Mesenchymal stem cell (in vitro differentiated cells and primary cell): ENCODE measurements at regions not wholly inside any gene's neighbourhood (a gene's known extent, or its start where the extent isn't known, plus 50 kb on each side); places are given as distances from the start of the nearest gene placed in this dataset.

Experiments used
- DNase-seq: peaks from one replicate; pipeline ENCODE4 v3.0.0-alpha.2; 2013
- H2AFZ ChIP-seq: one replicate; pipeline ENCODE4 v1.6.1; 2013; ENCODE audit warnings: low read depth, mild to moderate bottlenecking, control low read depth, inconsistent platforms, low read length, moderate library complexity
- H2AK5ac ChIP-seq: 2 replicates; pipeline ENCODE4 v1.6.1; 2013; ENCODE audit warnings: low read length, moderate library complexity, mild to moderate bottlenecking, inconsistent platforms; ENCODE audit not compliant: severe bottlenecking
- H2BK120ac ChIP-seq: one replicate; pipeline ENCODE4 v1.6.1; 2013; ENCODE audit warnings: low read depth, mild to moderate bottlenecking, inconsistent platforms, low read length, moderate library complexity
- H2BK12ac ChIP-seq, 2 experiments: one replicate each; pipeline ENCODE4 v1.6.1; 2013; ENCODE audit warnings: inconsistent platforms in 2 of 2, low read length in 2 of 2, mild to moderate bottlenecking in 2 of 2, moderate library complexity in 2 of 2, control low read depth in 1 of 2
- H2BK15ac ChIP-seq: one replicate; pipeline ENCODE4 v1.6.1; 2013; ENCODE audit warnings: mild to moderate bottlenecking, low read depth, inconsistent platforms; ENCODE audit not compliant: poor library complexity, severe bottlenecking
- H2BK5ac ChIP-seq: 2 replicates; pipeline ENCODE4 v1.6.1; 2013; ENCODE audit warnings: low read depth, mild to moderate bottlenecking, low read length, control low read depth, inconsistent platforms; ENCODE audit not compliant: poor library complexity, severe bottlenecking
- H3K14ac ChIP-seq, 2 experiments: one replicate each; pipeline ENCODE4 v1.6.1; 2013; ENCODE audit warnings: inconsistent platforms in 2 of 2, low read length in 2 of 2, control low read depth in 1 of 2, mild to moderate bottlenecking in 1 of 2, moderate library complexity in 1 of 2
- H3K18ac ChIP-seq, 2 experiments: one replicate each; pipeline ENCODE4 v1.6.1; 2013; ENCODE audit warnings: inconsistent platforms in 2 of 2, low read length in 2 of 2, control low read depth in 1 of 2, low read depth in 1 of 2, mild to moderate bottlenecking in 1 of 2
- H3K23ac ChIP-seq, 2 experiments: one replicate each; pipeline ENCODE4 v1.6.1; 2013; ENCODE audit warnings: inconsistent platforms in 2 of 2, low read length in 2 of 2, mild to moderate bottlenecking in 2 of 2, moderate library complexity in 2 of 2, control low read depth in 1 of 2
- H3K27ac ChIP-seq: 2 replicates; pipeline ENCODE4 v1.5.1; 2013; ENCODE audit warnings: mild to moderate bottlenecking, moderate library complexity, low read length, control low read depth, inconsistent platforms; ENCODE audit not compliant: poor library complexity, severe bottlenecking
- H3K27me3 ChIP-seq, 2 experiments: 2 replicates each; pipeline versions ENCODE4 v1.6.1 to v1.7.0; 2013; ENCODE audit warnings: low read length in 2 of 2, mild to moderate bottlenecking in 2 of 2, moderate library complexity in 2 of 2, control low read depth in 1 of 2, inconsistent platforms in 1 of 2; ENCODE audit not compliant: control insufficient read depth in 1 of 2, insufficient read depth in 1 of 2
- H3K36me3 ChIP-seq, 2 experiments: 2 replicates each; pipeline versions ENCODE4 v1.6.1 to v1.7.0; 2013; ENCODE audit warnings: low read length in 2 of 2, control low read depth in 1 of 2, inconsistent platforms in 1 of 2, low read depth in 1 of 2, mild to moderate bottlenecking in 1 of 2; ENCODE audit not compliant: insufficient read depth in 2 of 2, control insufficient read depth in 1 of 2
- H3K4ac ChIP-seq, 2 experiments: one replicate each; pipeline ENCODE4 v1.6.1; 2013; ENCODE audit warnings: inconsistent platforms in 2 of 2, low read length in 2 of 2, mild to moderate bottlenecking in 2 of 2, moderate library complexity in 2 of 2, control low read depth in 1 of 2, low read depth in 1 of 2
- H3K4me1 ChIP-seq: 2 replicates; pipeline ENCODE4 v1.6.1; 2013; ENCODE audit warnings: low read depth, low read length, control low read depth; ENCODE audit not compliant: control insufficient read depth, insufficient read depth
- H3K4me2 ChIP-seq: 2 replicates; pipeline ENCODE4 v1.6.1; 2013; ENCODE audit warnings: low read length, mild to moderate bottlenecking, inconsistent platforms; ENCODE audit not compliant: poor library complexity, severe bottlenecking
- H3K4me3 ChIP-seq, 2 experiments: 2 replicates each; pipeline versions ENCODE4 v1.5.1 to v1.7.0; 2013; ENCODE audit warnings: low read length in 2 of 2, mild to moderate bottlenecking in 2 of 2, control low read depth in 1 of 2, low read depth in 1 of 2; ENCODE audit not compliant: insufficient read depth in 1 of 2
- H3K79me1 ChIP-seq: replicated peaks from 2 replicates; pipeline ENCODE4 v1.6.1; 2013; ENCODE audit warnings: mild to moderate bottlenecking, control low read depth, low read length, inconsistent platforms; ENCODE audit not compliant: poor library complexity, severe bottlenecking
- H3K9ac ChIP-seq: 2 replicates; pipeline ENCODE4 v1.7.0; 2013; ENCODE audit warnings: mild to moderate bottlenecking, low read length, moderate library complexity
- H3K9me3 ChIP-seq: 2 replicates; pipeline ENCODE4 v1.7.0; 2013; ENCODE audit warnings: mild to moderate bottlenecking, low read length; ENCODE audit not compliant: control insufficient read depth
- H4K8ac ChIP-seq: one replicate; pipeline ENCODE4 v1.6.1; 2013; ENCODE audit warnings: inconsistent platforms, mild to moderate bottlenecking, low read length, moderate library complexity
- H4K91ac ChIP-seq: one replicate; pipeline ENCODE4 v1.6.1; 2013; ENCODE audit warnings: mild to moderate bottlenecking, low read length, inconsistent platforms
- WGBS: methylation state at CpG from one replicate; pipeline ENCODE4 v1.1.7; 2013; ENCODE audit warnings: mixed read lengths; 5-methylcytosine and 5-hydroxymethylcytosine counted together

DNA sequence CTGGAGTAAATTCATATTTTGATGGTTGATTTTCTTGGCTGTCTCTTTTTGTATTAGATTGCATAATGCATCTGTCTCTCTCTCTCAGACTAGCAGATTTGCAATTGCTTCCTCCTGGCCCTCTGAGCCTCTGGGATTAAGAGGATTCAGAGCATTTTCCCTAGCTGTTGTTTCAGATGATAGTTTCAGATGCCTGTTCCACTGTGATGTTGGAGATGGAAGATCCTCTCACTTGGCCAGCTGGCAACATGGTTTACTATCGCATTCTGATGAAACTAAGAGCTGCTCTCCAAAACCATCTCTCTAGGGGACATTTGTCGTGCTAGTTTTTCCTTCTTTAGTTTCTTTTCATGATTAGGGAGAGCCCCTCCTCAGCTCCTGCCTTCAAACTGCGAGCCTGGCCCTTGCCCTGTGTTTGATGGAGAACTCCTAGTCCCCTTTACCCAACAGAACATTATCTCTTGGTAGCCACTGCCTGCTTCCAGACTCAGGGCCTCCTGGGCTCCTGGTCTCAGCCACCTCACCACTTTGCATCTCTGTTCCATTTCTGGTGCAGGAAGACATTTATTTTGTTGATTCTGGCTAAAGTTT is 244.6 kb downstream of the B3GLCT start:
- Histone ChIP-seq H3K27me3 (peaks cover 0 to 5% of the 10 kb centered on the region in 2 experiments), H3K4me3 (no peak overlapping the region), H3K4me2 (no peak overlapping the region), H3K36me3 (no peaks in the 10 kb centered on the region), H2BK15ac (no peak overlapping the region), H3K14ac (no peak overlapping the region), H3K27ac (no peak overlapping the region), H4K91ac (no peak overlapping the region), H4K8ac (no peak overlapping the region), H2AFZ (no peak overlapping the region), H3K4me1 (no peaks in the 10 kb centered on the region), H2AK5ac (no peak overlapping the region), H3K79me1 (no peaks in the 10 kb centered on the region), H3K9ac (no peak overlapping the region), H2BK120ac (no peak overlapping the region), H3K18ac (no peak overlapping the region), H3K23ac (no peak overlapping the region), H2BK12ac (no peak overlapping the region), H3K4ac (no peak overlapping the region), H2BK5ac (no peak overlapping the region), H3K9me3 (no peaks in the 10 kb centered on the region)
- DNase-seq = no peak
- 70% methylated on average over 3 of the region's 3 CpGs for WGBS

DNA sequence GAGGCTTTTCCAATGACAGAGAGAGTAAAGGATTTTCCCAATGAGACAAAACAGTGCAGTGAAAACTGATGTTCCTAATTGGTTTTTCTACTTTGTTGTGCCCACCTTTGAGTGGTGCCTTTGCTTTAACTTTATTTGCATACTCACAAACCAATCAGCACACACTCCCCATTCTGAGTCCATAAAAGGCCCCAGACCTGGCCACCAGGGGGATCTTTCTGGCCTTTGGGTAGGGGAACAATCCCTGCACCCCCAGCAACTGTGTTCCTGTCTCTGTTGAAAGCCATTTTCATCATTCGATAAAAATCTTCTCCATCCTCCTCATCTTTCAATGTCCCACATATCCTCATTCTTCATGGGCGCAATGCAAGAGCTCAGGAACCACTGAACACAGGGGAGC is 252.8 kb downstream of the B3GLCT start:
- Histone ChIP-seq H2AK5ac (no peak overlapping the region), H3K4me2 (no peak overlapping the region), H4K8ac (no peak overlapping the region), H2BK12ac (no peak overlapping the region), H3K9ac (no peak overlapping the region), H3K23ac (no peak overlapping the region), H2BK120ac (no peak overlapping the region), H3K18ac (no peak overlapping the region), H3K4ac (no peak overlapping the region), H3K9me3 (no peaks in the 10 kb centered on the region), H3K27ac (no peak overlapping the region), H3K27me3 (peaks cover 0 to 7% of the 10 kb centered on the region in 2 experiments), H4K91ac (no peak overlapping the region), H2BK5ac (no peak overlapping the region), H2AFZ (no peak overlapping the region), H3K36me3 (no peaks in the 10 kb centered on the region), H3K4me1 (no peaks in the 10 kb centered on the region), H3K14ac (no peak overlapping the region), H3K4me3 (no peak overlapping the region), H3K79me1 (no peaks in the 10 kb centered on the region), H2BK15ac (no peak overlapping the region)
- 97% methylated on average over 2 of the region's 2 CpGs for WGBS
- DNase-seq = no peak

DNA sequence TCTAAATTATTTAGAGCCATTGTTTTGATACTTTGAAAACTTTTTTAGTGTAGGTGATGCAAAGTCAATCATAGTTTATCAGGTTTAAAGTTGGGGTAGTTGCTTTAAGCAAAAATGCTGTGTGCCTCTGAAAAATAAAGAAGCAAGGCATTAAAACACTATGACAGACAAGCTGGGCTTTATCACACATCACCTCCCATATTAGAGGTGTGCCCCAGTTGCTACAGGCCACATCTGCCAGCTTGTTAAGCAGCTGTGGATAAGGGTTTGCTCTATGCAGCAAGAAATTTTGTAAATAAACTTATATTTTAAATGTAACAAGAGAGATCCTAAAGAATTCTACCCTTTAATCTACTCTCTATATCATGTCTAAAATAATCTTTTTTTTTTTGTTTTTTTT is 255.8 kb downstream of the B3GLCT start:
- Histone ChIP-seq H2BK15ac (no peak overlapping the region), H2AK5ac (no peak overlapping the region), H3K23ac (no peak overlapping the region), H2BK5ac (no peak overlapping the region), H2BK12ac (no peak overlapping the region), H3K4me1 (no peaks in the 10 kb centered on the region), H3K4me2 (no peak overlapping the region), H3K27ac (no peak overlapping the region), H2AFZ (no peak overlapping the region), H4K91ac (no peak overlapping the region), H3K9me3 (no peaks in the 10 kb centered on the region), H3K18ac (no peak overlapping the region), H3K79me1 (no peaks in the 10 kb centered on the region), H2BK120ac (no peak overlapping the region), H3K9ac (no peak overlapping the region), H3K4me3 (no peak overlapping the region), H4K8ac (no peak overlapping the region), H3K27me3 (peaks cover 0 to 7% of the 10 kb centered on the region in 2 experiments), H3K14ac (no peak overlapping the region), H3K36me3 (no peaks in the 10 kb centered on the region), H3K4ac (no peak overlapping the region)
- no peak for DNase-seq

DNA sequence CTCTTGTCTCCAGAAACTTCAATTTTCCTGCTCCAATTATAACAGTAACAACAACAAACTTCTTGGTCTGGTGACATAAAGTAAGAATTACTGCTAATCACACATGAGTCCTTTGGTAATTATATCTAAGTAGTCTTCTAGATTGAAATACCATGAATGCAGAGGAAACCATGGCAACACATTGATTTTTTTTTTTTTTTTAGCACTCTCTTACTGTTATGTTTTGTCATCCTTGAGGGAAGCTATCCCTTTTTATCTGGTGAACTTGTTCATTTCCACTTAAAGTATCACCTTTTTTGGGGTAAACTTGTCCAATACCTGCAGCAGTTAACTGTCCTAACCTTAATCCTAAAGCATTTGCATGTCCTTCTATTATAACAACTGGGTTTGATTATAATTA is 256.3 kb downstream of the B3GLCT start:
- no peaks in the 10 kb centered on the region for H3K79me1 ChIP-seq
- H3K14ac ChIP-seq = no peak overlapping the region
- no peaks in the 10 kb centered on the region for H3K4me1 ChIP-seq
- no peak for DNase-seq
- no peaks in the 10 kb centered on the region for H3K9me3 ChIP-seq
- no peak overlapping the region for H3K4ac ChIP-seq
- no peak overlapping the region for H4K8ac ChIP-seq
- no peak overlapping the region for H2BK15ac ChIP-seq
- no peak overlapping the region for H3K4me2 ChIP-seq
- H2BK120ac ChIP-seq = no peak overlapping the region
- no peak overlapping the region for H2BK12ac ChIP-seq
- no peak overlapping the region for H4K91ac ChIP-seq
- H3K27ac ChIP-seq = no peak overlapping the region
- peaks cover 0 to 4% of the 10 kb centered on the region in 2 experiments for H3K27me3 ChIP-seq
- no peak overlapping the region for H3K18ac ChIP-seq
- H3K36me3 ChIP-seq = no peaks in the 10 kb centered on the region
- no peak overlapping the region for H2BK5ac ChIP-seq
- H3K23ac ChIP-seq = no peak overlapping the region
- no peak overlapping the region for H2AK5ac ChIP-seq
- no peak overlapping the region for H3K9ac ChIP-seq
- no peak overlapping the region for H2AFZ ChIP-seq
- no peak overlapping the region for H3K4me3 ChIP-seq
